ENCODE measurements at regions not wholly inside any gene's neighbourhood (a gene's known extent, or its start where the extent isn't known, plus 50 kb on each side); places are given as distances from the start of the nearest gene placed in this dataset.

DNA sequence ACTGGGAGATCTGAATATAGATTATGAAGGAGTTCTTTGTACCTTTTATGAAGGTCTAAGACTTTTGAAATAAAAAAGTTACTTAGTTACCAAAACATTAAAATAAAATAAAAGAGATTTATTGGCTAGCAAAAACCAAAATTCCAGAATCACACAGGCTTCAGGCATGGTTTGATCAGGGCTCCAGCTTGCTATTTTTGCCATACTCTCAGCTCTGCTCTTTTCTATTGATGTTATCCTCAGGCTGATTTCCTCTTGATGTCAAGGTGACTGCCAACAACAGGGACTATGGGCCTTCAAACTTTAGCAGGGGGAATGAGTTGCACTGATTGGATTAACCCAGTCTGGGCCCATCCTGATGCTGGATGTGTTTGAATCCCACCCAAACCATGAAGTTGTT lies 174.1 kb downstream of the TFCP2L1 start:
- TF ChIP-seq, protein P1, sequence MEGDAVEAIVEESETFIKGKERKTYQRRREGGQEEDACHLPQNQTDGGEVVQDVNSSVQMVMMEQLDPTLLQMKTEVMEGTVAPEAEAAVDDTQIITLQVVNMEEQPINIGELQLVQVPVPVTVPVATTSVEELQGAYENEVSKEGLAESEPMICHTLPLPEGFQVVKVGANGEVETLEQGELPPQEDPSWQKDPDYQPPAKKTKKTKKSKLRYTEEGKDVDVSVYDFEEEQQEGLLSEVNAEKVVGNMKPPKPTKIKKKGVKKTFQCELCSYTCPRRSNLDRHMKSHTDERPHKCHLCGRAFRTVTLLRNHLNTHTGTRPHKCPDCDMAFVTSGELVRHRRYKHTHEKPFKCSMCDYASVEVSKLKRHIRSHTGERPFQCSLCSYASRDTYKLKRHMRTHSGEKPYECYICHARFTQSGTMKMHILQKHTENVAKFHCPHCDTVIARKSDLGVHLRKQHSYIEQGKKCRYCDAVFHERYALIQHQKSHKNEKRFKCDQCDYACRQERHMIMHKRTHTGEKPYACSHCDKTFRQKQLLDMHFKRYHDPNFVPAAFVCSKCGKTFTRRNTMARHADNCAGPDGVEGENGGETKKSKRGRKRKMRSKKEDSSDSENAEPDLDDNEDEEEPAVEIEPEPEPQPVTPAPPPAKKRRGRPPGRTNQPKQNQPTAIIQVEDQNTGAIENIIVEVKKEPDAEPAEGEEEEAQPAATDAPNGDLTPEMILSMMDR (IDR thresholded peaks at IDR 0.05; ENCODE audit: insufficient read depth, missing control alignments): no peak
- FAIRE-seq (no peak), DNase-seq (ENCODE audit: insufficient read length, low spot score) (no peak)

DNA sequence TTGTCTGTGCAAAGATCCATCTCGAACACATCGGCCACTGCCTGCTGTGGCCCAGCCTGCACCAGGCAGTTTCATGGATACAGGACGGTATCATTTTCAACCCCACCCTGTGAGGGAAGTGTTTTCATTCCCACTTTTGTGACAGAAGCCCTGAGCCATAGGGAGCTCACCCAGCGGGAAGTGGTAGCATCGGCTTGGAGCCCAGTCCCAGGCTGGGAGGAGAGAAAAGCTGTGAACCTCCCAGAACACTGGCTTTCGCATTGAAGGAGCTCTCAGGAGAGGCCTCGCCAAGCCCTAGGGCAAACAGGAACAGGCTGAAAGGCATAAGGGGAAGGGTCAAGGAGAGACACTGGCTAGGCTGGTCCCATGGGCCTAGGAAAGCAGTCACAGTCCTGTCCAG lies 166.1 kb downstream of the TFCP2L1 start:
- TF ChIP-seq, protein P1 (IDR thresholded peaks at IDR 0.05; ENCODE audit: insufficient read depth, missing control alignments): no peak
- no peak for FAIRE-seq
- no peak for DNase-seq (ENCODE audit: insufficient read length, low spot score)

DNA sequence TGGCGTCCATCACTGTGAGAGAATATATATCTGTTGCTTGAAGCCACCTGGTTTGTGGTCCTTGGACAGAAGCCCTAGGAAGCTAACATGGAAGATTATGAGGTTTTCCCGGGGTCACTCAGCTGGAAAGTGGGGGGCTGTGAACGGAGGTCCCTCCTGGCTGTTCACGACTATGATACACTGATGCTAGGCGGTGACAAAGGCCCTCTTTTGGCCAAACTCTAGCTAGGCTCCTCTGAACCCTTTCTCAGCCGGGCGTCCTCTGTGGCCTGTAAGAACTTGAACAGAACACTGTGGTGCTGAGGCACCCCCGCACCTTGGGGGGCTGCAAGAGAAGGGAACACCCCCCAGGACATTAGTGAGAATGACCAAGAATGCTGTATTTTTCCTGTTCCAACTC lies 164.6 kb downstream of the TFCP2L1 start:
- TF ChIP-seq, protein P1 (IDR thresholded peaks at IDR 0.05; ENCODE audit: insufficient read depth, missing control alignments): no peak
- DNase-seq (ENCODE audit: insufficient read length, low spot score) (no peak), FAIRE-seq (no peak)

DNA sequence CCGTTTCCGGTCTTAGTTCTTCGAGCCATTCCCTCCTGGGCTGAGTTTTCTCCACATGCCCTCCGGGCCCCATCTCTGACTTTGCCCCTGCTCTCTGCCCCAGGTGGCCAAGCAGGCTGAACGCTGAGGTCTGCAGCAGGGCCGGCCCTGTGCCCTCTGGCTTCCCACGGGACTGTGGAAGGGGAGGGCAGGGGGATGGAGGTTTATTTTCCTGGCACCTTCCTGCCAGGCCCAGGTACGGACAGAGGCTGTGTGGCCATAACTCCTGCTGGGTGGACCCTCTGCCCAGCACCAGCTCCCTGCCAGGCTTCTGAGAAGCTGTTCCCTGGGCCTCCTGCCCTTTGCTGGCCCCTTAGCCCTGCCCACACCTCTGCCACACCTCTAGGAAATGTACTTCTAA lies 164.0 kb downstream of the TFCP2L1 start:
- FAIRE-seq: no peak
- no peak for DNase-seq (ENCODE audit: insufficient read length, low spot score)
- TF ChIP-seq, protein P1 (IDR thresholded peaks at IDR 0.05; ENCODE audit: insufficient read depth, missing control alignments): no peak

DNA sequence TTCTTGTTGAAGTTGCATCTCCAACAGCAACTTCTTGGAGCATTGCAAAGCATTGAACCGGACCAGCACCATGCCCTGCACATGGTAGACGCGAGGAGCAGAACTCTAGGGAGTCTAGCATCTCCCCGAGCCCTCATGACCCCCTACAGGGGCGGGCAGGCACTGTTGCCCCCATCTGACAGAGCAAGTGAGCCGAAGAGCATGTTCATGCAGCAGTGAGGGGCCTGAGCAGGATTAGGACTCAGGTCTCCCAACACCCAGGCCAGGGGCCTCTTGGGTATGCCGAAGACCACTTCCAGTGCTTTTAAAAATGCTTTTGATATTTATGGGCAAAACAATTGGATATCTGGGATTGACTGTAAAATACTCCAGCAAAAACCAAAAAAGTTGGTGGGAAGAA lies 163.3 kb downstream of the TFCP2L1 start:
- TF ChIP-seq, protein P1 (IDR thresholded peaks at IDR 0.05; ENCODE audit: insufficient read depth, missing control alignments): no peak
- FAIRE-seq: no peak
- no peak for DNase-seq (ENCODE audit: insufficient read length, low spot score)

DNA sequence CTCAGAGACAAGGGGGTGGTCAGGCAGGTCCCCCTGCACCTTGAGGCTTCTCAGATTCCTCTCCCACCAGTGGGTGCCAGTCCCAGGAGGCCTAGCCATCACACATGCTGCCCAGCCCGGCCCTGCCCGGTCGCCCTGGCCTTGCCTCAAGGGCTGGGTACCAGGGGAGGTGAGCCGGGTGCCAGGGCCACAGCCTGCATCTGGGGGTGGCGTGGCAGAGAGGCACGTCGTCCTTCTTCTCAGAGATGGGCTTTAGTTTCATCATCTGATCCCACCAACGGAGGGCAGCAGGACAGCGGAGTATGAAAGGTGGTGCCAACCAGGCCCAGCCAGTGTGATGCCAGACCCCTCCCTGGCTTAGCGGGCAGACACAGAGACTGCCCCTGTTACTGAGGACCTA lies 161.7 kb downstream of the TFCP2L1 start:
- TF ChIP-seq, protein P1 (IDR thresholded peaks at IDR 0.05; ENCODE audit: insufficient read depth, missing control alignments): no peak
- no peak for FAIRE-seq
- no peak for DNase-seq (ENCODE audit: insufficient read length, low spot score)

DNA sequence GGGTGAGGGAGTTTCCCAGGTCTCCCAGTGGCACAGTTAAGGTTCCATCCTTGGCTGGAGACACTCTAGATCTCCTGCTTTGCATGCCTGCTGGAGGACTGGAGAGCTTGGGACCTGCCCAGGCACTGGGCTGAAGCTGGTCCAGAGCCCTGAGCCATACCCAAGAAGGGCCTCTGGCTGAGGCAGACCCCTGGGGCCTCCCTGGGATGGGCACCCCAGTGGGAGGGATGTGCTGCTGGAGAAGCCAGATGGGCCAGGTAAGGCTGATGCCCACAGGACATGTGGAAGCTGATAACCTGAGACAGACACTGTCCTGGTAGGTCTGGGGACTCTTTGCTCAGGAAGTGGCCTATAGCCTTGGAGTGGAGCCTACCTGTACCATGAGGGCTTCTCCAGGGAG lies 160.7 kb downstream of the TFCP2L1 start:
- no peak for DNase-seq (ENCODE audit: insufficient read length, low spot score)

More for the DNA sequence above, 160.7 kb downstream of the TFCP2L1 start:
- TF ChIP-seq, protein P1 (IDR thresholded peaks at IDR 0.05; ENCODE audit: insufficient read depth, missing control alignments): no peak
- FAIRE-seq: no peak

Data from D721Med (cell line).